RWPE1 (cell line): ENCODE measurements at regions not wholly inside any gene's neighbourhood (a gene's known extent, or its start where the extent isn't known, plus 50 kb on each side); places are given as distances from the start of the nearest gene placed in this dataset.

Experiments used
- CTCF ChIA-PET: fragments of 350-600 bp; sonication (Branson Sonifier 250); formaldehyde crosslinking; extraction: SDS; loops from one replicate; lab custom pipeline; 2021; lab: Yijun Ruan, JAX
- POLR2A ChIA-PET: fragments of 400-600 bp; formaldehyde crosslinking; extraction: SDS; loops from one replicate; lab custom pipeline; 2020; ENCODE audit warnings: antibody characterized with exemption; ENCODE audit not compliant: low non-redundant PET; lab: Yijun Ruan, JAX
- DNase-seq: peaks from one replicate; pipeline ENCODE4 v3.0.0; 2012; ENCODE audit warnings: low spot score
- H3K27ac ChIP-seq: fragments of 450-650 bp; 2 replicates; pipeline ENCODE4 v1.5.1; 2017
- TF ChIP-seq, protein P1 (sequence below): fragments of 450-650 bp; conservative IDR thresholded peaks from 2 replicates; pipeline ENCODE4 v1.5.1; 2017; ENCODE audit warnings: low read depth, mild to moderate bottlenecking

DNA sequence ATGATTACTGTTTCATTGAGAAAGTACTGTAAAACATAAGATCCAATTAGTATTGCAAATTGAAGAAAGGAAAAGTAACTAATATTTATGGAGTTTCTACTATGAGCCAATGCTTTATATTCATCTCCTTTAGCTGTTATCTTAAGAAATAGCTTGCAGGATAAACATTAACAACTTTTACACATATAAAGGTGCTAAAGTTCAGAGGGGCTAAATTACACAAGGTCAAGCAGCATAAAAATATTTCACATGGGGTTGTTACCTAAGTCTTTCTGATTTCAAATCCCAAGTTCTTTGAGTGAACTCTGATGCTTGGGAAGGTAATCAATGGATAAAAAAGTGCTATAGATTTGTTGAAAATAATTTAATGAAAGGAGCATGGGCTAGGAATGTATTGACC is 765.5 kb downstream of the CDH8 start:
- ChIA-PET CTCF (interaction anchor here (0.6 kb wide), 1 partner anchor 1323 kb away, joined by 3 read pairs; no protein-coding TSS in a partner anchor), POLR2A (no interaction called here)
- H3K27ac ChIP-seq, result no peak overlapping the region
- no peak for DNase-seq
- TF ChIP-seq, protein P1, sequence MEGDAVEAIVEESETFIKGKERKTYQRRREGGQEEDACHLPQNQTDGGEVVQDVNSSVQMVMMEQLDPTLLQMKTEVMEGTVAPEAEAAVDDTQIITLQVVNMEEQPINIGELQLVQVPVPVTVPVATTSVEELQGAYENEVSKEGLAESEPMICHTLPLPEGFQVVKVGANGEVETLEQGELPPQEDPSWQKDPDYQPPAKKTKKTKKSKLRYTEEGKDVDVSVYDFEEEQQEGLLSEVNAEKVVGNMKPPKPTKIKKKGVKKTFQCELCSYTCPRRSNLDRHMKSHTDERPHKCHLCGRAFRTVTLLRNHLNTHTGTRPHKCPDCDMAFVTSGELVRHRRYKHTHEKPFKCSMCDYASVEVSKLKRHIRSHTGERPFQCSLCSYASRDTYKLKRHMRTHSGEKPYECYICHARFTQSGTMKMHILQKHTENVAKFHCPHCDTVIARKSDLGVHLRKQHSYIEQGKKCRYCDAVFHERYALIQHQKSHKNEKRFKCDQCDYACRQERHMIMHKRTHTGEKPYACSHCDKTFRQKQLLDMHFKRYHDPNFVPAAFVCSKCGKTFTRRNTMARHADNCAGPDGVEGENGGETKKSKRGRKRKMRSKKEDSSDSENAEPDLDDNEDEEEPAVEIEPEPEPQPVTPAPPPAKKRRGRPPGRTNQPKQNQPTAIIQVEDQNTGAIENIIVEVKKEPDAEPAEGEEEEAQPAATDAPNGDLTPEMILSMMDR, result no peak

DNA sequence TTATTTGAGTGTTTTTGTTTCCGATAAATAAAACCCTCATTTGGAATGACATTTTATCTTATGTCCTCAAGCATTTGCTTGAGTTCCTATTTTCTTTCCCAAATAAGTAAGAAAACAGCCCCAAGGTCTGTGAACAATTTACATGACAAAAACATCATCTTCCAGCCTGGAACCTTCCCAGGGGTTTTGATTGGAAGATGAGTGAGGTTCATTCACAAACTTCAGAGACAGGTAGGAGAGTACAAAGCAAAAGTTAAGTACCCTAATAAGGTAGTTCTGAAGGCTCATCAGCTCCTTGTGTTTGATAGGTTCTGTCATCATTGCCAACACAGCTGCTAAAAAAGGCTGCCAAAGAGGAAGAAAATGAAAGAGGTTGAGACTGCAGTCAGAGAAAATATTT is 772.8 kb downstream of the CDH8 start:
- ChIA-PET POLR2A (no interaction called here), CTCF (no interaction called here)
- no peak for DNase-seq
- TF ChIP-seq, protein P1, result no peak
- no peak overlapping the region for H3K27ac ChIP-seq

DNA sequence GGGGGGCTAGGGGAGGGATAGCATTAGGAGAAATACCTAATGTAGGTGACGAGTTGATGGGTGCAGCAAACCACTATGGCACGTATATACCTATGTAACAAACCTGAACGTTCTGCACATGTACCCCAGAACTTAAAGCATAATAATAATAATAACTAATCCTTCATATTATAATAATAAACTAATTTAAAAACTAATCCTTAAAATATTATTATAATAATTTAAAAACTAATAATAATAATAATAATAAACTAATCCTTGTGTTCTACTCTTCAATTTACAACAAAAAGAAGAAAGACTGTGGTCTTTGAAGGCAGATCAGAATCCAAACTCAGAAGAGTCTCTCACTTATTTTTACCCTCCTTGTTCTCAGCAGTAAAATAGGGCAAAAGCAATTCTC is 774.9 kb downstream of the CDH8 start:
- ChIA-PET POLR2A (no interaction called here), CTCF (no interaction called here)

DNA sequence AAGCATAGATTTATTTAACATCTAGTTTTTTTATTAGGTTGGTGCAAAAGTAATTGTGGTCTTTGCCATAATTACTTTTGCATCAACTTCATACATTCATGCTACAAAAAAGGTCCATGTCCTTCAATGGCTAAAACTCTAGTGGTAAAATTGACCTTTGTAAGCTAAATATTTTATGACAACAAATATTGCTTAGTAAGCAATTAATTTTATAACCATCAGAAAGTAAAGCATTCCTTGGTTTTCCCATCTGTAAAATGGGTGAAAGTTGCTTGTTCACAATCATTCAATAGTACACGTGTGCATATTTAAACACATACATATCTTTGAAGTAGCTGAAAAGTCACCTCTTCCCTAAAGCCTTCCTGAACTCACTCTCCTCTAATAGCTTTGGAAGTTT is 789.6 kb downstream of the CDH8 start:
- POLR2A ChIA-PET, result no interaction called here
- DNase-seq, result no peak
- TF ChIP-seq, protein P1, result no peak

More for the DNA sequence above, 774.9 kb downstream of the CDH8 start:
- H3K27ac ChIP-seq, result no peak overlapping the region
- TF ChIP-seq, protein P1, result no peak
- DNase-seq, result no peak

DNA sequence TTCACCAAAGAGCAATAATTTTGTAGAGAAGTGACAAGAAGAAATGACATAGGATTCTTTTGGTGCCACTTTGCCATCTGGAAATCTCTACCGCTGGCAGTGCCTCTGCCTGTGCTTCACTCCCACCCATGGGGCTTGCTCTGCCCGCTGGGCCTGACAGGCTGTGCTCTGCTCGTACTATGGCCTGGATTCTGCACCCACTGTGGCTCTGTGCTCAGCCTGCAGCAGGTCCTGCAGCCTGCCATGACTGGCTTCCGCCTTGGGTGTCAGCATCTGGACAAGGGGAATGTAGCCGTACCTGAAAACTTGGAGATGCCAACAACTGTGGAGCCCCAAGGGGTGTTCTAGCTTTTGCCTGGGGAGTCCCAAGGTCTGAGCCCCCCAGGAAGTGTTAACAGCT is 792.3 kb downstream of the CDH8 start:
- ChIA-PET CTCF (no interaction called here), POLR2A (no interaction called here)
- DNase-seq, result no peak
- TF ChIP-seq, protein P1, result no peak
- H3K27ac ChIP-seq, result no peak overlapping the region

More for the DNA sequence above, 789.6 kb downstream of the CDH8 start:
- no peak overlapping the region for H3K27ac ChIP-seq
- CTCF ChIA-PET, result no interaction called here

DNA sequence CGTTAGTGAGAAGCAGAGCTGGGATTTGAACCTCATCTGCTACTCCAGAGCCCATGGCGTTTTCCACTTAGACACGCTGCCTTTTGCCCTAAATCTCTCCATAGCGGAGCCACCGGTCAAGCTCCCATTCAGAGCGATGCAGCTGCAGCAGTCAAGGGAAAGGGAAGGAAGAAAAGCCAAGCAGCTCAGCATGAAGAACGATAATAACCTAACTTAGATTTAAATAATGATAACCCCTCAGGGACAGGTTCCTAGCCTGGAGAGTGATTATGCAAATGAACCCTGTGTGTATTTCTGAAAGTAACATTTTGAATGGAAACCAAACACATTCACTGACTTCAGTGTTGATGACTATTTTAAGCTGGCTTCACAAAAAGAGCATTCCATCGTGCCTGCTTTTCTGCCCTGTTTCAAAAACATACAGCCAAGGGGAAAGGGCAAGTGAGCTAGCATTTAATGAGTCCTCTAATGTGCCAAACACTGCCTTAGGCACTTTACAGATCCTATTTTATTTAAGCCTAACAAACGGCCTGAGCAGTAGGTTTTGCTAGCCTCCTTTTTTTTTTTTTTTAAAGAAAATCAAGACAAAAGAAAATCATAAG is 798.3 kb downstream of the CDH8 start:
- ChIA-PET CTCF (no interaction called here), POLR2A (no interaction called here)
- DNase-seq, result no peak
- TF ChIP-seq, protein P1, result no peak
- H3K27ac ChIP-seq, result no peak overlapping the region
